ENCODE measurements at regions not wholly inside any gene's neighbourhood (a gene's known extent, or its start where the extent isn't known, plus 50 kb on each side); places are given as distances from the start of the nearest gene placed in this dataset.

GRCh38 chr12:30378307-30378706 is 317.4 kb downstream of the IPO8 start:
- DNase-seq, result no peak
- no peak overlapping the region for H3K4me3 ChIP-seq
- intact Hi-C loops (cut with DNase I; ENCODE audit: low total_unique reads), result no loop called here
- H3K27me3 ChIP-seq, result no peaks in the 10 kb centered on the region
- H3K9me3 ChIP-seq, result no peaks in the 10 kb centered on the region
- no peaks in the 10 kb centered on the region for H3K4me1 ChIP-seq
- H3K27ac ChIP-seq, result no peak overlapping the region
- in situ Hi-C loops (cut with MboI; ENCODE audit: low pct_ligation_motif_present in 1 of 4, low pct_unique_long_range_greater_than_20kb in 1 of 4, low sequenced_read_pairs in 3 of 4), result no loop called here
- no peak for TF ChIP-seq CTCF (IDR thresholded peaks at IDR 0.05)
- no peak for TF ChIP-seq EP300 (IDR thresholded peaks at IDR 0.05; ENCODE audit: low read depth)
- TF ChIP-seq POLR2A (IDR thresholded peaks at IDR 0.05), result no peak
- no peak for TF ChIP-seq POLR2AphosphoS5 (IDR thresholded peaks at IDR 0.05)
- H3K36me3 ChIP-seq, result no peaks in the 10 kb centered on the region
- WGBS, 2 donors (ENCODE audit: low coverage in 1 of 2), result 83 to 96% methylated on average over 1 of the region's 1 CpG

DNA sequence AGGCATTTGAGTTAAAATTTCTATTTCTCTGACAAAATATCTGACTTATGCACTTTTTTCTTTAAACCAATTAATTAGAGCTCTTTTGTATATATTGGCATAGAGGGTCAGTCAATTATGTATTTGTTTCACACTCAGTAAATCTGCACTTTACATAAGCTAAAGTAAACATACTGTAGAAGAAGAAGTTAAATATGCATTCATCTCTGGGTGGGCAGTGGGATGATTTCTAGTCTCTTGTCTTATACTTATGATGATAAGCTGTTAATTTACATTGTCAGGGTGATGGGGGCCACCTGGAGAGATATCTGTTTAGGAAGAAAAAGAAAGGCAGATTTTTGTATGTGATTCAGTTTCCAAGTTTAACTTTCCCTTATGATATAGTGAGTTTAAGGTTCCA is 330.8 kb downstream of the IPO8 start:
- TF ChIP-seq CTCF (IDR thresholded peaks at IDR 0.05) (no peak), POLR2A (IDR thresholded peaks at IDR 0.05) (no peak), EP300 (IDR thresholded peaks at IDR 0.05; ENCODE audit: low read depth) (no peak), POLR2AphosphoS5 (IDR thresholded peaks at IDR 0.05) (no peak)
- in situ Hi-C loops (cut with MboI; ENCODE audit: low pct_ligation_motif_present in 1 of 4, low pct_unique_long_range_greater_than_20kb in 1 of 4, low sequenced_read_pairs in 3 of 4) (no loop called here), intact Hi-C loops (cut with DNase I; ENCODE audit: low total_unique reads) (no loop called here)
- H3K9me3 ChIP-seq, result no peaks in the 10 kb centered on the region
- H3K27ac ChIP-seq, result no peak overlapping the region
- no peaks in the 10 kb centered on the region for H3K27me3 ChIP-seq
- H3K36me3 ChIP-seq, result no peaks in the 10 kb centered on the region
- no peak overlapping the region for H3K4me3 ChIP-seq
- no peak for DNase-seq
- H3K4me1 ChIP-seq, result no peaks in the 10 kb centered on the region

GRCh38 chr12:30361145-30361544 is 334.5 kb downstream of the IPO8 start:
- Histone ChIP-seq H3K4me3 (no peak overlapping the region), H3K9me3 (no peaks in the 10 kb centered on the region), H3K36me3 (no peaks in the 10 kb centered on the region), H3K4me1 (no peaks in the 10 kb centered on the region), H3K27ac (no peak overlapping the region), H3K27me3 (no peaks in the 10 kb centered on the region)
- intact Hi-C loops (cut with DNase I; ENCODE audit: low total_unique reads) (no loop called here), in situ Hi-C loops (cut with MboI; ENCODE audit: low pct_ligation_motif_present in 1 of 4, low pct_unique_long_range_greater_than_20kb in 1 of 4, low sequenced_read_pairs in 3 of 4) (no loop called here)
- 0 to 27% methylated on average over 1 of the region's 1 CpG for WGBS, 2 donors (ENCODE audit: low coverage in 1 of 2)
- no peak for DNase-seq
- no peak for TF ChIP-seq CTCF (IDR thresholded peaks at IDR 0.05)
- TF ChIP-seq POLR2AphosphoS5 (IDR thresholded peaks at IDR 0.05), result no peak
- no peak for TF ChIP-seq EP300 (IDR thresholded peaks at IDR 0.05; ENCODE audit: low read depth)
- TF ChIP-seq POLR2A (IDR thresholded peaks at IDR 0.05), result no peak

GRCh38 chr12:30358671-30359070 is 337.0 kb downstream of the IPO8 start:
- H3K27ac ChIP-seq, result no peak overlapping the region
- 86 to 93% methylated on average over 3 of the region's 3 CpGs for WGBS, 2 donors (ENCODE audit: low coverage in 1 of 2)
- TF ChIP-seq POLR2A (IDR thresholded peaks at IDR 0.05) (no peak), EP300 (IDR thresholded peaks at IDR 0.05; ENCODE audit: low read depth) (no peak), CTCF (IDR thresholded peaks at IDR 0.05) (no peak), POLR2AphosphoS5 (IDR thresholded peaks at IDR 0.05) (no peak)
- H3K4me3 ChIP-seq, result no peak overlapping the region
- no peaks in the 10 kb centered on the region for H3K9me3 ChIP-seq
- H3K27me3 ChIP-seq, result no peaks in the 10 kb centered on the region
- H3K36me3 ChIP-seq, result no peaks in the 10 kb centered on the region
- in situ Hi-C loops (cut with MboI; ENCODE audit: low pct_ligation_motif_present in 1 of 4, low pct_unique_long_range_greater_than_20kb in 1 of 4, low sequenced_read_pairs in 3 of 4), result no loop called here
- no peaks in the 10 kb centered on the region for H3K4me1 ChIP-seq
- DNase-seq, result no peak
- intact Hi-C loops (cut with DNase I; ENCODE audit: low total_unique reads), result no loop called here
